Activated T-cell treated with anti-CD3 and anti-CD28 coated beads for 48 hours (primary cell): ENCODE measurements at regions not wholly inside any gene's neighbourhood (a gene's known extent, or its start where the extent isn't known, plus 50 kb on each side); places are given as distances from the start of the nearest gene placed in this dataset.

Experiments
- DNase-seq: peaks from one replicate; pipeline ENCODE4 v3.0.0-alpha.2; 2020; ENCODE audit warnings: low read depth

DNA sequence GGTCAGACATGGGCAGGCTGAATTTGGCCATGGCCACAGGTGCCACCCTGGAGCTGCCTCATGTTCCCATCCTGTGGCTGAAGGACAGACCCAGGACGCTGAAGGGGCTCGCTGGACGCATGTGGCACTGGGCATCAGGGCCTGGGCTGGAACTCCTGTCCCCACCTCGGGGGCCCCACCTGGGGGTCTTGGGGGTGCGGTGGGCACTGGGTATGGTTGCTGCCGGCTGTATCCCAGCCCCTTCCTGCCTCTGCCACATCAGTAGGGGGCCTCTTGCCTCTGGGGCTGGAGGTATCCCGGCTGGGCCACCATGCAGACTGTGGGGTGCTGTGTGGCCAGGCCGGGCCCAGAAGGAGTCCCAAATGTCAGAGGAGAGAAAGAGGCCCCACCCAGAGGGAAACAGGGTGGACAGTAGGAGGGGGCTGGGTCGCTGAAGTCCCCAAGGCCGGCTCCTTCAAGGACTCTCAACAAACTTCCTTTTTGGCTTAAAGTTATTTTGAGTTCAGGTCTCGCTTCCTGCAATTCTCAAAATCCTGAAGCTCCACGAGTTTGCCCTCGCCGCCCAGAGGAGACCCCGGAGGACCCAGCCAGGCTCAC, 78.7 kb downstream of the SIK1 start:
- no peak for DNase-seq

DNA sequence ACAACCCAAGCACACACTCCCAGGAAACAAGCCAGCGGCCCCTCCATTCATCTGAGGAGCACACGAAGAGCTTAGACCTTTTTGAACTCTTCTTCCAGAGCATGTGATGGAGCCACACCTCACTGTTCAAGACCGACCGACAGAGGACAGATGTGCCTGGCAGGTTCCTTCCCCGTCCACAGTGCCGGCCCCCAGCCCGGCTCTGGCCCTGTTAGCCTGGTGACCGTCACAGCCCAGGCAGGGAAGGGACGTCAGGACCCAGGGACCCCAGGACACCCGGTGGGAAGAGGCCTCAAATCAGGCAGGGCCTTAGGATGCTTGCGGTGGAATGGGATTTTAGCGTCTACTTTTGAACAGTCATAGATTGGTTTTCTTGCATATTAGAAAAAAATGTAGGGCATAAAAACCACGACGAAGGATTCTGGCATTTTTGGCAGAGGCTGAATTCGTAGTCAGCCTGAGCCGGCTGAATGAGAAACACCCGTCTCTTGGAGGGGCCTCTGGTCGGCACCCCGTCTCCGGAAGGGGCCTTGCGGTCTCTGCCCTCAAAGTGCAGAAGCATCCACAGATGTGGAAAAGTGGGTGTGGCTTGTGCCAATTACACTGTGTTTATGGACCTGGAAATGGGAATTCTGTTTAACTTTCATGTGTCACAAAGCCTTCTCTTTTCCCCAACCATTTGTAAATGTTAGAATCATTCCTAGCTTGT, 79.3 kb downstream of the SIK1 start:
- DNase-seq, result no peak

DNA sequence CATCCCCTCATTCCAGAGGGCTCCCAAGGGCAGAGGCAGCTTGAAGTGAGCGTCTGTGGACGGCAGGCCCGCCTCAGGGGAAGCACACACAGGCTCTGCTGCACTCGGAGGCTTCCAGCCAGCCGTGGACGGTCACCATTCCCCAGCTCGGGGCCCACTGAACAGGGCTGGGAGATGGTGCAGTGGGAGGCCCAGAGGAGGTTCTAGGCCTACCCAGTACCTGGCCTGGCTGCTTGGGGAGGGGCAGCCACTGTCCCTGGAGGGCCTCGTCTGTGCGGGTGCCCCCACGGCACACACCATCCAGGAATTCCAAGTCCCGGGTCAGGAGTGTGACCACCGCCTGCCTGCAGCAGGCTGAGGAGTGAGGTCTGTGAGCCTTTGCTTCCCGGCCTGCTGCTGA, 80.4 kb downstream of the SIK1 start:
- no peak for DNase-seq

DNA sequence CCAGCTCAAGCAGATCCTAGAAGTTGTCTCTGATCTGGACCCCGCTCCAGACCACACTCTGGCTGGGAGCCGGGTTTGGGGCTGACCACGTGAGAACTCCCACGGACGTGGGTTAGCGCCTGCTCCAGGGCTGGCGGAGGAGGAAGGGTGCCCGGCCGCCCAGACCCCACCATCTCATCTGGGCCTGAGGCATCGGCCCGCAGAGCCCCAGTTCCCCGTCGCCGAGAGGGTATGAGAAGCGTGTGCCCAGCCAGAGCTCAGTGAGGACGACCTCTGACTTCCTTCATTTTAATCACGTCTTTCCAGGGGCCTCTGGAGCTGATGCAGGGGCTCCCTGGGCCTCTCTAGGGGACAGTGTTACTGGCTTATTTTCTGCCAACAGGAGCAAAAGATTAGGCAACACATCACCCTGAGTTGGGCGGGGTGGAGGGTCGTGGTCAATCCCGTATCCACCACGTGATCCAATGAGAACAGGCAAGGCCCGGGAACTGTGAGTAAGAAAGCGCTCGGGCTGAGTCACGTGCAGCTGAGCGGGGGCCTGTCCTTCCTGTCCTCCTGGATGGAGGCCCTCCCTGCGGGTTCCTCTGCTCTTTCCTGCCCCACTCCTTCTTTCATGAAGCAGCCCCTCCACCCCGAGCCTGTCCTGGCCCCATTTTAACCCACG, 81.1 kb downstream of the SIK1 start:
- DNase-seq, result peak; percentile 47

GRCh38 chr21:43345046-43345745, 81.7 kb downstream of the SIK1 start:
- DNase-seq, result no peak

DNA sequence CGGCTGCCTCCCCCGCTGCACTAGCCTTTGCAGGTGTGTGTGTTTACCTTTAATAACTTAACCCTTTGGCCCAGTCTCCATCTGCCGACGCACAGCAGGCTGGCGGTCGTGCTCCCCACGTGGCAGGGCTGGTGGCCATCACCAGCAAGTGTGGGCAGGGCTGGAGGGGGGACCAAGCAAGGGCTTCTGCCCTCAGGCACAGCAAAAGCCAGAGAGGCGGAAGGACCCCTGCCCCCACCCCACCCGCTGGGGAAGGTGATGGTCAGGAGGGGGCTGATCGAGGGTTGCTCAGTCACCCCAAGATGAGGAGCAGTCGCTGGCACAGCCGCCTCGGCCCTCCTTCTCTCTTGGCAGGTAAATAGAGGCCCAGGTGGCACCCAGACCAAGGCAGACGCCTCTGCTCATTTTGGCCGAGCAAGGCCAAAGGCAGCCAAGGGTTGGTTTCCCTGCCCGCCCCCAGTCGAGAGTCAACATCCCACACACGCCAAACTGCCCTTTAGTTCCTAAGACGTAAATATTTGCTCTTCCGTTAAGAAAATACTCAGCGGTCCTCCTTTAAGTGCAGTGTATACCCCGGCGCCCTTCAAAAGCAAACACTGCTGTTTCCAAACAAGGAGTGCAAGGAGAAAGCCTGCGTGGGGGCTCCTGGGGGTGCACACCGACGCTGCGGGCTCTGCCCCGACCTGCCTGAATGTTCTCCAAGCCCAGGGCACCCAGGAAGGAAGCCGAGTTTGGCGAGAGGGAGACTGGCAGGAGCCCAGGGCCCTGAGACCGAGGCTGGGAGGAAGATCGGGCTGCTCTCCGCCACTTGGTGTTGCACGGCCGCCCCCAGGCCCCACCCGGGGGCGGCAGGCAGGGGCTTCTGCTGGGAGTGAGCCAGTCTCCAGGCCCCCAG, 82.7 kb downstream of the SIK1 start:
- no peak for DNase-seq

GRCh38 chr21:43343095-43343991, 83.6 kb downstream of the SIK1 start:
- no peak for DNase-seq

DNA sequence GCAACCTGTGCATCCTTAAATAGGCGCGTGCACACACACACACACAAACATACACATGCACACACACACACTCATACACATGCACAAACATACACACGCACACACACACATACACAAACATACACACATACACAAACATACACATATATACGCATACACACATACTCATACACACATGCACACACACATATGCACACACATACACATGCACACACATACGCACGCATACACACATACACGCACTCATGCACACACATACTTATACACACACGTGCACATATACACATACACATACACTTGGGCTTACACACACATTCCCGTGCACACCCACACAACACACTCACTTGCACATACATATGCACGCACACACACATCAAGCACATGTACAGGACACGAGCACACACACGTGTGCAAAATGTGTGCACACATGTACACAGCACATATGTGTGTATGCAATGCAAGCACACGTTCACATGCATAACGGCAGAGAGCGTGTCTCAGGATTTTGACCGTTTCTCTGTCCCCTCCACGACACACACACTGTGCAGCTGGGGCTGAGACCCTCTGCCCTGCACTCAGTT, 84.5 kb downstream of the SIK1 start:
- DNase-seq, result no peak

- no peak for DNase-seq
Measured at GRCh38 chr21:43341378-43342161, 85.4 kb downstream of the SIK1 start.

- DNase-seq, result no peak
Measured at GRCh38 chr21:43340491-43341377, 86.2 kb downstream of the SIK1 start.

DNA sequence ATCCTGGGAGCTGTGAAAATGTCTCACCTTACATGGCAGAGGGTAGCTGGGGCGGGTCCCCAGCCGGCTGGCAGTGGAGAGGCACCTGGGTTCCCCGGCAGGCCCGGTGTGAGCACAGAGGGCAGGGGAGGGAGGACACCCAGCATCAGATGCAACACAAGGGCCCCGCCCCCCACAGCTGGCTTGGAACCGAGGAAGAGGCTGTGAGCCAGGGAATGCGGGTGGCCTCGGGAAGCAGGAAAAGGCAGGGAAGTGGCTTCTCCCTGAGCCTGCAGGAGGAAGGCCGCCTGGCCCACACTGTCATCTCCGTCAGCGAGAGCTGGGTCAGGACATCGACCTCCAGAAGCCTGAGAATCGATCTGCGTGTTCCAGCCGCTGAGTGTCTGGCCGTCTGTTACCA, 87.3 kb downstream of the SIK1 start:
- DNase-seq, result no peak

DNA sequence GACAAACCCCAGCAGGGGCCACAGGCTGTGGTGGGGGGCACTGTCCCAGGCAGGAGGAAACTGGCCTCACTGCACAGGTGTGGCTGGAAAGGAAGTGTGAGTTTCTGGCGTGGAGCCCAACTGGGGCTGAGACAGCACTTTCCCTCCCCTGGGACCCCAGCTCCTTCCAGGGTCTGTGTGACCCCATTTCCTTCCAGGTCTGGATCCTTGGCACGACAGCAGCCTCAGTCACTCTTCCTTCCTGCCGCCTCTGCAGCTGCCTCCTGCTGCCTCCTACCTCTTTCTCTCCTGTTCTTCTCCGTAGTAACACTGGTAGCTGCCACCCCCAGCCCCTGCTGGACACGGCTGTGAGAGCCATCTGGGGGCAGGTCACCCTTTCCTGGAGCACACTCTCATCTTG, 88.0 kb downstream of the SIK1 start:
- DNase-seq, result no peak

DNA sequence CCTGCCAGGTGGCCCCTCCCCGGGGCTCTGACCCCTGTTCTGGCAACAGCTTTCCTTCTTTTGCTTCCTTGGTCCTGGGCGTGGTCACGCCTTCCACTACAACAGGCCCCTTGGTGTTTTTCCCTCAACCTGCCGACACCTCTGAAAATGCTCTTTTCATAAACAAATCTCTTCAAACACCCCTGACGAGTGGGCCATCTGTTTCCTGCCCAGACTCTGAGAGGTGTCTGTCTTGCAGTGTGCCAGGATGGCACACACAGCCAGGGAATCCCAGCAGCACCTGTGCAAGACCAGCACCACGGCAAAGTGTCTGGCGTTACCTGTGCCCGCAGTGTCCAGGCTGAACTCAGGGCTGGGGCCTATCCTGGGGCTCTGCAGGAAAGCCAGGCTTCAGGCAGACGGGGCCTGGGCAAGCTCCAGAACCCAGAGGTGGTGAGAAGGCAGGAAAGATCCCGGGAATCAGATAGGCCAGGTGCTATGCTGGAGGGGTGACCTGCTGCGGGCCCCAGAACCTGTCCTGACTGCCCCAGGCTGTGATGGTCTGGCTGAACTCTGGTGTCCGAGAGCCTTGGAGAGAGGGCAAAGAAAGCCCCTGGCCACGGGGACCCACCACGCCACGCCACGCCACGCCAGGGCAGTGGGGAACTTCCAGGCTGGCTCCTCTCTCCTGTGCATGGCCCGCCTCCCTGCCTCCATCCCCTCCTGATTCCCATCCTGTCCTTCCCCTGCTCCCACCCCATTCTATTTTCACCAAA, 88.9 kb downstream of the SIK1 start:
- no peak for DNase-seq

- DNase-seq, result no peak
Measured at GRCh38 chr21:43335119-43335518, 91.8 kb downstream of the SIK1 start.

DNA sequence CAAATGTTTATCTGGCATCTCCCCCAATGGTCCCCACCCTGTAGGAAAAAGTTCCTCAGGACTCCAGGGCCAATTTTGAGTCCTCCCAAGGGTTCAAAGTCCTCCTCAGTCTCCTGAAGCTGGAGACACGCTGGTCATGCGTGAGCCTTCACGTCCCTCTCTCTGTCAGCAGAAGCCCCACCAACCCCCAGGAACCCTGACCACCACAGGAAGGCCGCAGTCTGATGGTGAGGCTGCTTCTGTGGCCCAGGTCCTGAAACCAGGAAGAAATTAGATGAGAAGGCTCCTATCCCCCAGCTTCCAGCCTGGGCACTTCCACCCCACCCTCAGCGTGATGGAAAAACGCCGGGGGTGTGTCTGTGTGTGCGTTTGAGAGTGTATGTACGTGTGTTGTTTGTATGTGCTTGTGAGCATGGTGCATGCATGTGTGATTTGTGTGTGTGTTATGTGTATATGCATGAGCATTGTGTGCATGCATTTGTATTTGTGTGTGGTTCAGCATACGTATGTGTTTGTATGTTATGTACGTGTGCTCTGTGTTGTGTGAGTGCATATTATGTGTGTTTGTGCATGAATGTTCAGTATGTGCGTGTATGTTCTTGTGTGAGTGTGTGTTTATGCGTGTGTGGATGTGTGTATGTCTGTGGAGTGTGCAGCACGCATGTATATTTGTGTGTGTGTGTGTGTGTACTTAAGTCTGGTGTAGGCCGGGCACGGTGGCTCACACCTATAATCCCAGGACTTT, 92.5 kb downstream of the SIK1 start:
- no peak for DNase-seq

DNA sequence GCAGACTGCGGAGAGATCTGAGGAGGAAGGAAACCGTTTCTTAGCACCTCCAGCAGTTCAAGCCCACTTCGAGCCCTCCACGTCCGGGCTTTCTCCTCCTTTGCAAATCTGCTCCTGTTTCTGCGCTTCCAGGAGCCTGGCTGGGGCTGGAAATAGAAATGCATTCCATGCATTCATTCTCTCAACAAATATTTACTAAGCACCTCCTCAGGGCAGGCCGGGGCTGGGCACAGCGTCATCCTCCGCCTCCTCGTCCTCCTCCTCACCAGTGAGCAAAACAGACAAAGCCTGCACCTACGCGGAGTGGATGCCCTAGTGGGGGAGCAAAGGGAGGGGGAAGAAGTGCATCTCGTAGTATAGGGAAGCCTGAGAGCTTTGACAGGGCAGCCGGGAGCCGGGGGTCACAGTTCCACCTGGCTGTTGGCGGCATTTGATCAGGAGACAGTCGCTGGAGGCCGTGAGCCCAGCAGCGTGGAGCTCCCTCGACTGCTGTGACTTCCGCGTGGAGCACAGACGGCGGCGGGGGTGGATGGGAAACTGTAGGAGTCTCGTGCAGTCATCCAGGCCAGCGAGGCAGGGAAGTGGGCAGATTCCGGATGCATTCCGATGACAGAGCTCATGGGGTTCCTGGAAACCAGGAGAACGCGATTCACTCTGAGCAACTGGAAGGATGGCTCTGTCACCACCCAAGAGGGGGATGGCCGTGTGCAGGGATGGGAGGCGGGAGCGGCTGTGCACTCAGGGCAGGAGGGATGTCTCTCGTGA, 93.5 kb downstream of the SIK1 start:
- DNase-seq, result no peak
